GM23248 (cell line): ENCODE measurements at regions not wholly inside any gene's neighbourhood (a gene's known extent, or its start where the extent isn't known, plus 50 kb on each side); places are given as distances from the start of the nearest gene placed in this dataset.

Experiments
- DNase-seq: peaks from one replicate; pipeline ENCODE4 v3.0.0-alpha.2; 2015
- H2AFZ ChIP-seq: fragments of 200-600 bp; sonication (generic); 2 replicates; pipeline ENCODE4 v1.6.1; 2016; ENCODE audit warnings: antibody characterized with exemption
- H3F3A ChIP-seq: fragments of 200-600 bp; sonication (generic); 2 replicates; pipeline ENCODE4 v1.6.1; 2016; ENCODE audit warnings: mild to moderate bottlenecking, antibody characterized with exemption, mixed run types; ENCODE audit not compliant: insufficient read depth
- H3K27ac ChIP-seq: fragments of 200-600 bp; sonication (generic); 2 replicates; pipeline ENCODE4 v1.5.1; 2016; ENCODE audit warnings: mild to moderate bottlenecking
- H3K27me3 ChIP-seq: fragments of 200-600 bp; sonication (generic); replicated peaks from 2 replicates; pipeline ENCODE4 v1.6.1; 2016; ENCODE audit warnings: mild to moderate bottlenecking; ENCODE audit not compliant: insufficient read depth
- H3K36me3 ChIP-seq: fragments of 200-600 bp; sonication (generic); 2 replicates; pipeline ENCODE4 v1.6.1; 2016; ENCODE audit warnings: low read depth, mild to moderate bottlenecking
- H3K4me1 ChIP-seq: fragments of 200-600 bp; sonication (generic); 2 replicates; pipeline ENCODE4 v1.6.1; 2016; ENCODE audit warnings: mild to moderate bottlenecking; ENCODE audit not compliant: insufficient read depth
- H3K4me2 ChIP-seq: fragments of 200-600 bp; sonication (generic); one replicate; pipeline ENCODE4 v1.6.1; 2016; ENCODE audit warnings: mild to moderate bottlenecking; ENCODE audit not compliant: unreplicated experiment
- H3K4me3 ChIP-seq: fragments of 200-600 bp; sonication (generic); 2 replicates; pipeline ENCODE4 v1.5.1; 2016; ENCODE audit warnings: mild to moderate bottlenecking
- H3K79me2 ChIP-seq: fragments of 200-600 bp; sonication (generic); 2 replicates; pipeline ENCODE4 v1.6.1; 2016; ENCODE audit warnings: mild to moderate bottlenecking; ENCODE audit not compliant: insufficient read depth
- H3K9ac ChIP-seq: fragments of 200-600 bp; sonication (generic); 2 replicates; pipeline ENCODE4 v1.6.1; 2016; ENCODE audit warnings: mild to moderate bottlenecking
- H3K9me2 ChIP-seq: fragments of 200-600 bp; sonication (generic); 2 replicates; pipeline ENCODE4 v1.6.1; 2016; ENCODE audit warnings: mixed run types, mild to moderate bottlenecking, moderate library complexity; ENCODE audit not compliant: insufficient read depth
- H3K9me3 ChIP-seq: fragments of 200-600 bp; sonication (generic); one replicate; pipeline ENCODE4 v1.6.1; 2017; ENCODE audit warnings: low read depth
- H4K20me1 ChIP-seq: fragments of 200-600 bp; sonication (generic); 2 replicates; pipeline ENCODE4 v1.6.0; 2016; ENCODE audit not compliant: insufficient read depth
- EZH2 ChIP-seq: fragments of 200-600 bp; sonication (generic); IDR thresholded peaks from 2 replicates; pipeline ENCODE4 v1.6.1; 2018; ENCODE audit warnings: antibody characterized with exemption, mild to moderate bottlenecking; ENCODE audit not compliant: insufficient read depth, poor library complexity, severe bottlenecking
- EZH2phosphoT487 ChIP-seq: fragments of 200-600 bp; sonication (generic); IDR thresholded peaks from 2 replicates; pipeline ENCODE4 v1.6.1; 2018; ENCODE audit warnings: antibody characterized with exemption, moderate library complexity, mild to moderate bottlenecking, low read depth; ENCODE audit not compliant: insufficient read depth
- WGBS, 2 experiments: methylation state at CpG; one replicate each; pipeline ENCODE4 v1.1.6; 2015 to 2017; ENCODE audit warnings: low lambda C conversion rate in 2 of 2, low coverage in 1 of 2; ENCODE audit errors: missing lambda C conversion rate in 2 of 2; 5-methylcytosine and 5-hydroxymethylcytosine counted together
- in situ Hi-C: fragments of 300-500 bp; cut with MboI; formaldehyde crosslinking; loops from 2 replicates; pipeline ENCODE4 v1.15.0; 2020

- H4K20me1 ChIP-seq, result no peaks in the 10 kb centered on the region
- no peaks in the 10 kb centered on the region for H3K27me3 ChIP-seq
- H2AFZ ChIP-seq, result no peak overlapping the region
- WGBS, 2 experiments, result 18 to 30% methylated on average over 2 of the region's 2 CpGs
- H3F3A ChIP-seq, result no peaks in the 10 kb centered on the region
- in situ Hi-C loops, result no loop called here
- H3K36me3 ChIP-seq, result no peaks in the 10 kb centered on the region
- H3K9me3 ChIP-seq, result no peaks in the 10 kb centered on the region
- H3K4me2 ChIP-seq, result no peak overlapping the region
- no peak overlapping the region for H3K27ac ChIP-seq
- H3K9ac ChIP-seq, result no peak overlapping the region
- no peaks in the 10 kb centered on the region for H3K79me2 ChIP-seq
- H3K4me3 ChIP-seq, result no peak overlapping the region
- no peaks in the 10 kb centered on the region for H3K4me1 ChIP-seq
- DNase-seq, result no peak
- no peaks in the 10 kb centered on the region for H3K9me2 ChIP-seq
- no peak for TF ChIP-seq EZH2
- TF ChIP-seq EZH2phosphoT487, result no peak
Observed at GRCh38 chr10:105885495-105885894, 1244.4 kb downstream of the SORCS3 start.

- Histone ChIP-seq H3K27ac (no peak overlapping the region), H3K9me3 (no peaks in the 10 kb centered on the region), H2AFZ (no peak overlapping the region), H4K20me1 (no peaks in the 10 kb centered on the region), H3K4me1 (no peaks in the 10 kb centered on the region), H3K36me3 (no peaks in the 10 kb centered on the region), H3K27me3 (no peaks in the 10 kb centered on the region), H3K9ac (no peak overlapping the region), H3K4me2 (no peak overlapping the region), H3K4me3 (no peak overlapping the region), H3K9me2 (no peaks in the 10 kb centered on the region), H3K79me2 (no peaks in the 10 kb centered on the region), H3F3A (no peaks in the 10 kb centered on the region)
- TF ChIP-seq EZH2, result no peak
- in situ Hi-C loops, result no loop called here
- WGBS, 2 experiments, result 4 to 14% methylated on average over 1 of the region's 1 CpG
- no peak for DNase-seq
Observed at GRCh38 chr10:105879401-105879800, 1238.3 kb downstream of the SORCS3 start.

GRCh38 chr10:105875050-105875449 lies 1234.0 kb downstream of the SORCS3 start:
- no peak overlapping the region for H3K27ac ChIP-seq
- in situ Hi-C loops, result no loop called here
- H3K9me2 ChIP-seq, result no peaks in the 10 kb centered on the region
- no peaks in the 10 kb centered on the region for H3K9me3 ChIP-seq
- no peak overlapping the region for H3K9ac ChIP-seq
- no peak for TF ChIP-seq EZH2
- no peak for TF ChIP-seq EZH2phosphoT487
- H3K27me3 ChIP-seq, result no peaks in the 10 kb centered on the region
- no peaks in the 10 kb centered on the region for H4K20me1 ChIP-seq
- no peaks in the 10 kb centered on the region for H3K36me3 ChIP-seq
- H2AFZ ChIP-seq, result no peak overlapping the region
- H3K4me1 ChIP-seq, result no peaks in the 10 kb centered on the region
- no peak overlapping the region for H3K4me2 ChIP-seq
- H3F3A ChIP-seq, result no peaks in the 10 kb centered on the region
- 28 to 30% methylated on average over 2 of the region's 2 CpGs for WGBS, 2 experiments
- DNase-seq, result no peak
- no peaks in the 10 kb centered on the region for H3K79me2 ChIP-seq
- no peak overlapping the region for H3K4me3 ChIP-seq

- Histone ChIP-seq H4K20me1 (no peaks in the 10 kb centered on the region), H3F3A (no peaks in the 10 kb centered on the region), H3K4me2 (no peak overlapping the region), H3K4me3 (no peak overlapping the region), H3K9me2 (no peaks in the 10 kb centered on the region), H3K9me3 (no peaks in the 10 kb centered on the region), H3K36me3 (no peaks in the 10 kb centered on the region), H3K9ac (no peak overlapping the region), H3K4me1 (no peaks in the 10 kb centered on the region), H3K27ac (no peak overlapping the region), H3K27me3 (no peaks in the 10 kb centered on the region), H2AFZ (no peak overlapping the region), H3K79me2 (no peaks in the 10 kb centered on the region)
- in situ Hi-C loops, result no loop called here
- DNase-seq, result no peak
- WGBS, 2 experiments, result 15 to 16% methylated on average over 4 of the region's 4 CpGs
- no peak for TF ChIP-seq EZH2phosphoT487
- no peak for TF ChIP-seq EZH2
Observed at GRCh38 chr10:105872665-105873064, 1231.6 kb downstream of the SORCS3 start.

GRCh38 chr10:105868935-105869334 lies 1227.8 kb downstream of the SORCS3 start:
- WGBS, 2 experiments, result 10 to 12% methylated on average over 1 of the region's 1 CpG
- no peak overlapping the region for H3K9ac ChIP-seq
- no peaks in the 10 kb centered on the region for H3K79me2 ChIP-seq
- TF ChIP-seq EZH2 (no peak), EZH2phosphoT487 (no peak)
- in situ Hi-C loops, result no loop called here
- no peaks in the 10 kb centered on the region for H3K9me3 ChIP-seq
- H3K9me2 ChIP-seq, result no peaks in the 10 kb centered on the region
- H3K36me3 ChIP-seq, result no peaks in the 10 kb centered on the region
- H3K4me3 ChIP-seq, result no peak overlapping the region
- H4K20me1 ChIP-seq, result no peaks in the 10 kb centered on the region
- no peak for DNase-seq
- H3K27ac ChIP-seq, result no peak overlapping the region
- H3K4me2 ChIP-seq, result no peak overlapping the region
- no peaks in the 10 kb centered on the region for H3F3A ChIP-seq
- H3K27me3 ChIP-seq, result no peaks in the 10 kb centered on the region
- no peak overlapping the region for H2AFZ ChIP-seq
- no peaks in the 10 kb centered on the region for H3K4me1 ChIP-seq
